Glomerular visceral epithelial cell (primary cell): ENCODE measurements at regions not wholly inside any gene's neighbourhood (a gene's known extent, or its start where the extent isn't known, plus 50 kb on each side); places are given as distances from the start of the nearest gene placed in this dataset.
"Not testable (repeated sequence)": the region's sequence is repeated elsewhere in the genome, so short reads cannot be mapped to it uniquely, and the experiment has no call there.

Source experiments
- DNase-seq: peaks from one replicate; pipeline ENCODE4 v3.0.0-alpha.2; 2016; ENCODE audit errors: extremely low spot score

DNA sequence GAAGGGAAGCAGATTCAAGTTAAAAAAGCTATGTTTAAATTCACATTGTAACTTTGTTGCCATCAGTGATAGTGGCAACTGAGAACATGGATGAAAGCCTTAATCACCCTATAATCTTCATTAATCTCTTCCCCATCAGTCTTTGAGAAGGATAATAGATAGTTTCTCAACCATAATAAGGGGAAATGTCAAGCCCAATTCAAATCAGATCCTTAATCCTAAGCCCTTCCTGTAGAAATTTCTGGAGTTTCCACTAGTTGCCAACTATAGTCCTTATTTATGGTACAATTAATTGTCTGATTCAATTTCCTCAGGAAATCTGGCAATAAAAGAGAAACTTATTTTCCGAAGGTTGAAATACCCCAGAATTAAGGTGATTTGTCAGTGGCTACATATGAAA lies 431.8 kb downstream of the ZWINT start:
- DNase-seq: no peak

DNA sequence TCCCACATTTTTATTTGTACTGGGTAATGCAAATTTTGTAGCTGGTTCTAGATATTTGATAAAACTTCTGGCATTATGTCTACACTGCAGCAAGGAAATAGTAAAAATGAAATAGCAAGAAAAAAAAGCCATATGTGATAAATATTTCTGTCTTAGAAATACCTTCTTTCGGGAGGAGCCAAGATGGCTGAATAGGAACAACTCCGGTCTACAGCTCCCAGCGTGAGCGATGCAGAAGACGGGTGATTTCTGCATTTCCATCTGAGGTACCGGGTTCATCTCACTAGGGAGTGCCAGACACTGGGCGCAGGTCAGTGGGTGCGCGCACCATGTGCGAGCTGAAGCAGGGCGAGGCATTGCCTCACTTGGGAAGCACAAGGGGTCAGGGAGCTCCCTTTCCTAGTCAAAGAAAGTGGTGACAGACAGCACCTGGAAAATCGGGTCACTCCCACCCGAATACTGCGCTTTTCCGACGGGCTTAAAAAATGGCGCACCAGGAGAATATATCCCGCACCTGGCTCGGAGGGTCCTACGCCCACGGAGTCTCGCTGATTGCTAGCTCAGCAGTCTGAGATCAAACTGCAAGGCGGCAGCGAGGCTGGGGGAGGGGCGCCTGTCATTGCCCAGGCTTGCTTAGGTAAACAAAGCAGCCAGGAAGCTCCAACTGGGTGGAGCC lies 461.4 kb downstream of the ZWINT start:
- not testable (repeated sequence) for DNase-seq

DNA sequence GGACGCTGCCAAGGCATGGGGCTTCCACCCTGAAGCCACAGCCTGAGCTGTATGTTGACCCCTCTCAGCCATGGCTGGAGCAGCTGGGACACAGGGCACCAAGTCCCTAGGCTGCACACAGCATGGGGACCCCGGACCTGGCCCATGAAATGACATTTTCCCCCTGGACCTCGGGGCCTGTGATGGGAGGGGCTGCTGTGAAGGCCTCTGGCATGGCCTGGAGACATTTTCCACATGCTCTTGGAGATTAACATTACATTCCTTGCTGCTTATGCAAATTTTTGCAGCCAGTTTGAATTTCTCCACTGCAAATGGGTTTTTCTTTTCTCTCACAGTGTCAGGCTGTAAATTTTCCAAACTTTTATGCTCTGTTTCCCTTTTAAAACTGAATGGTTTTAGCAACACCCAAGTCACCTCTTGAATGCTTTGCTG lies 463.6 kb downstream of the ZWINT start:
- DNase-seq: no peak

DNA sequence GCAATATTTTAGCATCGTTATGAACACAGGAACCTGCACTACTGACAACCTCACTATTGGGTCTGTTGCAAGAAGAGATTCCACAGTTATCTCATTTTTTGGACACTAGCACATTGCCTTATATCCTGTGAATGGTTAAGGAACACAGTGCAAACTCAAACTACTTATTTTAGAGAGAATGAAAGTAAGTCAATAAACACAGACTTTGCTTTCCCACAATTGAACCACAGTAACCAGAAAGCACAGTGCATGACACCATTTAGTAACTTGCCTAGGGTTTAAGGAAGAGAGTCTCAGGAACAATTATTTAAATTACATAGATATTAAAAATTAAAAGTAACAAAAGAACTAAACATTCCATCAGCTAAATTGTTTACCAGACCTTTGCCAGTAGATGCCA lies 468.8 kb downstream of the ZWINT start:
- DNase-seq: no peak

DNA sequence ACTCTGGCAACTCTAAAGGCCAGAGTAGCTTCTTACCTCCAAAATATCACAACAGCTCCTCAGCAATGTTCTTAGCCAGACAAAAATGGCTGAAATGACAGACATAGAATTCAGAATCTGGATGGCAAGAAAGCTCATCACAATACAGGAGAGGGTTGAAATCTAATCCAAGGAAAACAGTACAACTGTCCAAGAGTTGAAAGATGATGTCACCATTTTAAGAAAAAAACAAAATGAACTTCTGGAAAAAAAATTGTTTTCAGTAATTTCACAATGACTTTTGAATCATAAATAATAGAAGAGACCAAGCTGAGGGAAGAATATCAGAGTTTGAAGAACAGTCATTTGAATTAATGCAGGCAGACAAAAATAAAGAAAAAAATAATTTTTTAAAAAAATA lies 479.5 kb downstream of the ZWINT start:
- no peak for DNase-seq

DNA sequence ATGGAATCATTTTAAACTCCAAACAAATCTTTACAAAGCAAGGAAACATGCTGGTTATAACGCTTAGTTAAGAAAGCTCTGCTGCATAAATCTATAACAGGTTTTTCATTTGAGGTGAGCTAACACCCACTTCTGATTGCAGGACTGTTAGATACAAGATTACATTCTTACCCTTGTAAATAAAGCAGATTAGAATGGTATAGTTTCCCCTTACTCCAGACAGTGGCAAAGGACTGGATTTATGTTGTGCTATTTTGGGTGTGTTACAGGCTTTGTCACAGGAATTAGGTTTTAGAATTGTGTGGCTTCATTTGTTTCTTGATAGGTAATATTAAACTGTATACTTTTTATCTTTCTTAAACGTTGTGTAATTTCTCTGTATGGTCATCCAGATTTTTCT lies 487.6 kb downstream of the ZWINT start:
- DNase-seq: no peak

DNA sequence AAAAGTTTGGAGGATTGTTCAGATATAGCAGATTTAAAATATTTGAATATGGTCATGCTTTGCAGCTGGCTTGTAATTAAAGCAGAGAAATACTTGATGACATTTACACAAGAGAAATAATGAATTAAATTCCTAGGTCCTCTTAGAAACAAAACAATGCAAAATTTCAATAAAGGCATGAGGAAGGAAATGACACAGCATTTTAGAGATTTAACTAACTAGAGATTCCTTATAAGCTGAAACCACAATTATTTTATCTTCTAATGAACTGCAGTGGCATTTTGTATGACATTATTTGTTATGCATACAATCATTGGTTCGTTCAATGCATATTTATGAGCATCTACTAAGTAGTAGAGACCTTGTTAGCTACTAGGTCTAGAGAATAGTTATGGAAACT lies 490.9 kb downstream of the ZWINT start:
- no peak for DNase-seq

DNA sequence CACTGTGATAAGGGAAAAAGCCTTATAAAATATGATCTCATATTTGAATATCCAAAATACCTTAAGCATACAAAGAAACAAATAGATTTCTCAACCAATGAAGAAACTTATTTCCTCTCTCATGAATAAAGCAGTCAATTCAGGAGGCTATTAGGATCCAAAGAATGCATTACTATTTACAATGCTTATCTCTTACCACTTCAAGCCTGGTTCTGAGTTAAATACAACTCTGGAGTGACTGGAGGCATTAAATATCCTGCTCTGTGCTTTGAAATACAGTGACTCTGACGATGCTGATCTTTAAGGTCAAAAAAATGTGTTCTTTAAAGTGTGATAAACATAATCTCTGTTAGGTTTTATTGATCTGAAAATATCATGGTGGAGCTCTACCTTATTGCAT lies 493.2 kb downstream of the ZWINT start:
- DNase-seq: no peak

DNA sequence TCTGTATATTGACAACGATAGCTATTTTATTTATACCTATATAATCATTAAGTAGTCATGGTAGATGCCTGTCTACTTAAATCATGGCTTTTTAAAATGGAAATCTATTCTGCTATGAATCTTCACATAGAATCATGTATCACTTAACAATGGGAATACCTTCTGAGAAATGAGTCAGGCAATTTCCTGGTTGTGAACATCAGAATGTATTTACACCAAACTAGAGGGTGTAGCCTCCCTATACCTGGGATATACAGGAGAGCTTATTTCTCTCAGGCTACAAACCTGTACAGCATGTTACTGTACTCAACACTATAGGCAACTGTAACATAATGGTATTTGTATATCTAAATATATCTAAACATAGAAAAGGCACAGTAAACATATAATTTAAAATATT lies 502.3 kb downstream of the ZWINT start:
- no peak for DNase-seq

DNA sequence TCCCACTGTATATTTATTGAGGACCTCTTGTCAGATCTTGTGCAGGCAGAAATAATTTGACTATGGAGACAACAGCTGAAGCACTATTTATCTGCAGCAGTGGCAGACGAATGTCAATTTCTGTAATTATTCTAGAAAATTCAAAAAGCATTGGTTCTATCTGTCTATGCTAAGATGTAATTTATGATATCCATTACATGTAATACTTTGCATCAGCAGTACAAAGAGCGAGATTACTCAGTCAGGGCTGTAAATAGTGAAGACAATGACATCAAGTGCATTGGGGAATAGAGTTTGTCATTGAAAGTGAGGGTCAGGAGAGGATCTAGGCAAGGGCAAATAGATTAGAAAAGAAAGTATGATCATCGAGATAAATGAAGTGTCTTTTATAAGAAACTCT lies 508.2 kb downstream of the ZWINT start:
- DNase-seq: no peak

DNA sequence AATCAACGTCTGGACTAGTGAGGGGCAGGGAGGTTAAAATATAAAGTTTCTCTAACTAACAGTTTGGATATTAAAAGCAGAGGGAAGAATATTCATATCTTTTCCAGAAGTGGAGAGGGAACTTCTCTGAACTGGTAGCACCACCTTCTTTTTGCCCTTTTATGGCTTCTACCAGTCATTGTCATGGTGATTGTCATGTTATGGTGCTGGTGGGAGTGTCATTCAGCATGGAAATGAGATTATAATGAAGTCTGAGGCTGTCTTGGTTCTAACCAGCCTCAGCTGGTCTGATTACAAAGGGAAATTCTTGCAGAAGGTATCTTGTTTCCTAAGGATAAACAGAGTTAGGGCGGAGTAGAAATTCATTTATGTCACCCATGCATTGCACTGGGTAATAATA lies 523.8 kb downstream of the ZWINT start:
- DNase-seq: no peak

DNA sequence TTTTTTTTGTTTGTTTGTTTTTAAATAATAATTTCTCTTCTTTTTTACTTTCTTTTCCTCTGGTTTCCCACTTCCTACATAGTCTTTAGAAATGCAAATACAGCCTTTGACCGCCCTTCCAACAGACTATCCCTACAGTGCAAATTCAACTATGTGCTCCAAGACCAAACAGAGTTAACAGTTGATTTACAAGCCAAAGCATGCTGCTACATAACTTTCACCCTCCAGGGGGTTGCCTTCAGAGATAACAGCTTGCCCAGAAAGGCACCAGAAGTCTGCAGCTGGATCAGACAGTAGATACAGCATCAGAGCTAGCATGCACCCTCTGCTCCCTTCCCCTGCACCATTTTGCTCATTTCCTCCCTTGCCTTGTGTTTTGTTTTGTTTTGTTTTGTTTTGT lies 539.0 kb downstream of the ZWINT start:
- no peak for DNase-seq

DNA sequence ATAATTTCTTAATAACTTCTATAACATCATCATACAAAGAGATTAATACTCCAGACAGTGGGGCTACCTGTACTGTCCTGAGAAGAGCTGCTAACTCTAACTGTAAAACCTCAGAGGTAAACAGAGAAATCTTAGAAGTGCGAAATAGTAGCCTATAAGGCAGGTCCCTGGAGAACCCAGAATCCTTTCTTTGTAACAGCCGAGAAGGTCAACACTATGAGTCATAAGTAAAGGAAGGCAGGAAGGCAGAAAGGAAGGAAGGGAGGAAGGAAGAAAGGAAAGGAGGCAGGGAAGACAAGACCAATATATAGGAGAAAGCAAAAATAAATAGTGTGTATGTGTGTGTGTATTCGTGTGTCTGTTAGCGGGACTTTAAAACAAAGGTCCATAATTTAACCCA lies 540.6 kb downstream of the ZWINT start:
- no peak for DNase-seq

DNA sequence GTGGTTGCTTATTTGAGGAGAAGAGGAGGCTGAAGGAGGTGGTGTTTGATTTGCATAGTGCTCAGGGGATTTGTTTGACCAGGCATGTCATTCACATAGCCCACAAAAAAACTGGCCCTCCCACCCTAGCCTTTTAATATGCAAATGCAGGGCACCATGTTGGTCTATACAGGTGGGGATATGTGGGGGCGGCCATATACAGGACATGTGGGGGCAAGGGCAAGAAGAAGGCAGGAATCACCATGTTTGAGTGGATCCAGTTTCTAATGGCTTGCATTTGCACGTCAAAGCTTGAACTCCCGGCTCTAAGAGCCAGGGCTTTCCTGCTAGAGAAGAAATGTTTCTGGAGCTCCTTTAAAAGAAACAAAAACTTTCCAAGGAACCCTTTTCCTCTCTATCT lies 541.0 kb downstream of the ZWINT start:
- DNase-seq: no peak

DNA sequence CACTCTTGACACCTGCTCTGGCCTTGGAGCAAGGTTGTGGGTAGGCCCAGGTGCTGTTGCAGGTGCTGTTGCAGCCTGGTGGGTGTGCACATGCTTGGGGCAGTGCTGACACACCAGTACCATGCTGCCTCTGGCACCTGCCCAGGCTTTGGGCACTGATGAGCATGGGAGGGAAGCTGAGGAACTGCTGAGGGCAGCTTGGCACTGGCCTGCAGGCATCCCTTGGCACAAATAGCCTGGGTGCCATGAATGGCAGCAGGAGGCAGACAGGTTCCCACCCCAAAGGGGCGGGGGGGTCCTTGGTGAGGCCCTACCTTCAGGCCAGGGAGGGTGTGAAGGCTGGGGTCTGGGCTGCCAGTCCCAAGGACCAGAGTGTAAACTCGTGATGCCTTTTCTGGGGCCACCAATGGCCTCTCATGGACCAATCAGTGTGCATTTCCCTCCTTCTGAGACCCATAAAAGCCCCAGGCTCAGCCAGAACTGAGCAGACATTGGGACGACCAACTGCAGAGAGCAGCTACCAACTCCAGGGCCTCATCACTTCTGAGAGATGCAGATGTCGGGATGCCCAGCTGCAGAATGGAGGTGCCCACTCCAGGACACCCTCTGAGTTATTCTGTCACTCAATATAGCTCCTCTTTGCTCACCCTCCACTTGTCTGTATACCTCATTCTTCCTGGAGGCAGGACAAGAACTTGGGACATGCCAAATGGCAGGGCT lies 547.4 kb downstream of the ZWINT start:
- no peak for DNase-seq

DNA sequence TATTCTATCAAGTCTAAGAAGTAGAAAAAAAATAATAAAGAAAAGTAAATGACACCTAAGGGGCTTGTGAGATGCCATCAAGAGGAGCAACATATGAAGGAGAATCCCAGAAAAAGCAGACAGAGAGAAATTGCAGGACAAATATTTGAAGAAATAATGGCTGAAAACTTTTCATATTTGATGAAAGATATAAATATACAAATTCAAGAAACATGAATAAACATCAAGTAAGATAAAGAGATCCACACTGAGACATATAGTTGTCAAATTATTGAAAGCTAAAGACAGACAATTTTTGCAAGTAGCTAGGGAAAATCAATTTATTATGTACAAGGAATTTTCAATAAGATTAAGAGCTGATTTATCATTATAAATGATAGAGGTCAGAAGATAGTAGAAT lies 558.0 kb downstream of the ZWINT start:
- no peak for DNase-seq

DNA sequence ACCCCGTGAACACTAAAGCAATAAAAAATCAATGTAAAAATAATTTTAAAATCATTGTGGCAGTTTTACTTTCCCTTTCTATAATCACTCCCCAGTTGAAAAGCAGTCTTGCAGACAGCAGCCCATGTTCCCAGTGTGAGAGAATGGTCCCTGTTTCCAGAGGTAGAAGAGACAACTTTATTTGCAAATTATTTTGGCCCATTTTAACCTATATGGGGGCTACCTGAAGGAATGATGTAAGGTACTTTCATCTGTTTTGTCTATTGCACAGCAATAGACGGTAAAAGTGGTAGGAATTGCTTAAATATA lies 559.8 kb downstream of the ZWINT start:
- no peak for DNase-seq

DNA sequence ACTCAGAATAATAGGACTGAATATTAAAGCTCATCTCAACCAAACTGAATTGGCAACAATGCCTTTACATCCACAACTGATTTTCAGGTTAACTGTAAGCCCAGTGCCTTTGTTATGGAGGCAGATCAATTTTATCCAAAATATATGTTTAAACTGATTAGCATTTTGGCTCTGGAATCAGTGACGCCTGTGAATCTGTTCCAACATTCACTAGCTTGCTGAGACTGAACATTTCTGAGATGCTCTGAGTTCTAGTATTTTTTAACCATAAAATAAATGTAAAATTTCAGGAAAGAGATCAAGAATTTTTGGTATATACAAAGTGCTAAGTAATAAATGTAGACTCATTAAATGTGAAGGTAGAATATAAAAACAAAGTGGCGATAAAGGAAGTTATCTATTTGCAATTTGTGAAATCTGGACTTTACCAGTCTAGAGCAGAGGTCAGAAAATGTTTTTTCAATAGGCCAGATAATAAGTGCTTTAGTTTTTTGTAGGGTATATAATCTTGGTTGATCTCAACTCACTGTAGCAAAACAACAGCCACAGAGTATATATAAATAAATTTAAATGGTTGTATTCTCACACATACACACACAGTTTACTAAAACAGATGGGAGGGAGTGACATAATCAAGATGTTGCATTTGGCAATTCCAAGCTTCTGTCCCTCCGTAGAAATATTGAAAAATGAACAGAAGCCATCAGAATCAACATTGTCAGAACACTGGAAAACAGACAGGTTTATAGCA lies 560.3 kb downstream of the ZWINT start:
- DNase-seq: no peak

DNA sequence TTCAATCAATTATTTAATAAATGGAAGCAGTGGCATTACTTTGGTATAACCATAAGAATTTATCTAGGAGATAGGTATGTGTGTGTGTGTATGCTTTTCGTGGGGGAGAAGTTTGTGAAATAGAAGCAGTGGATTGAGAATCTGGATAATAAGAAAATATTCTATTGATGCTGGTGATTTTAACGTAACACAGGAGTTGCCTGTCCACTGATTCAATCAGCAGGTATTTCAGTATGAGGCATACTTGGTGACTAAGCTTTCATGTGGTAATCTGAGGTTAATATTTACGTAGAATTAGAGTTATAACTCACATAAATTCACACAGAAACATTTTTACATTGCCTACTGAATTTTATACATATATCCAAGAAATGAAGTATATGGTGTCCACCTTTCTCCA lies 568.0 kb downstream of the ZWINT start:
- DNase-seq: peak; percentile 58

DNA sequence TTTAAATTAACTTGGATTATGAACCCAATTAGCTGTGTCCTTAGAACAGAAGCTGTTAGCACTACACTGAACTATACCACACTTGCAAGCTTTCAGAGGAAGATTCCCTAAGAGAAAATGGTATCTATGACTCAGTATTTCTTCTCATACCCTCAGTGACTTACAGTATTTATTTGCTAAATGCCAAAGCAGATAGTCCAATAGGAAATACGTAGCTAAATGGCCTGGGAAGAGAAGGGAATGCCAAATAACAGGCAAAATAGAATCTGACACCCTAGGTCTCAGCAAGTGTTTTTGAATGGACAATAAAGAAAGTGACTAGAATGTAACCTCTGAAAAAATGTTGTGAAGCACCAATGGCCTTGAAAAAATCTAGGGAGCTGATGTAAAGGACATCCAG lies 570.8 kb downstream of the ZWINT start:
- DNase-seq: not testable (repeated sequence)

DNA sequence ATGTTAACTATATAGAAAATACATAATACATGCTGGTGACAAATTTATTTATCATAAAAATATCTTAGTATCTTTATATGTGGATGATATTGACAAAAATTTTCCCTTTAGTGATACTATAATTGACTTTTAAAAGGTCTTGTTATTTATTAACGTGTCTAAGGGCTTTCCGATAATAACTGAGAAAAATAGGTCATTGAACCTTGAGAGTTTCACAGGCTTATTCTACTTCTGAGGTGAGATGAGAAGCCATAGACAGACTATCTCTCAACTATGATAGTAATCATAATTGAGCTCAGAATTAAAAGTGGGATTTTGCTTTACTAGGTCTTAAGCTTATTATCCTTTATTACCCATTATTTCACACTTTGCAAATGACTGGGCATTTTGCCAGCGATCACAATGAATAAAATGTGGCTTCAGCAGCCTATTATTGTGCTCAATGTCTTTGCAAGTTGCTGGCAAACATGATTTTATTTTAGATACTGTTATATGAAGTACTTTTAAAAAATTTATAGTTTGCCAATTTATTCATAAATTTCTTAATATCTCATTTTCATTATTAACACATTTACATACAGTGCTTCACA lies 574.5 kb downstream of the ZWINT start:
- DNase-seq: no peak

DNA sequence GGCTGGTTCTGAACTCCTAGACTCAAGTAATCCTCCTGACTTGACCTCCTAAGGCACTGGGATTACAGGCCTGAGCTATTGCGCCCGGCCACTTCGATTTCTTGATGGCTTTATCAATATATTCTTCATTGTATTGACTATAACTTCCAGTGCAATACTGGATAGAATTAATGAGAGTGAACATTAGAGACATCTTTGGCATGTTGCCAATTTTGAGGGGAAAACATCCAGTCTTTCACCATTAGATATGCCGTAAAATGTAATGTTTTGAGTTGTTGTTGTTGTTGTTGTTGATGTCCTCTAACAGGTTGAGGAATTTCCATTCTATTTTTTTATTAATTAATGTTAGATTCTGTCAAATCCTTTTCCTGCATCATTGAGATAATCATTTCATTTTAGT lies 578.9 kb downstream of the ZWINT start:
- no peak for DNase-seq

DNA sequence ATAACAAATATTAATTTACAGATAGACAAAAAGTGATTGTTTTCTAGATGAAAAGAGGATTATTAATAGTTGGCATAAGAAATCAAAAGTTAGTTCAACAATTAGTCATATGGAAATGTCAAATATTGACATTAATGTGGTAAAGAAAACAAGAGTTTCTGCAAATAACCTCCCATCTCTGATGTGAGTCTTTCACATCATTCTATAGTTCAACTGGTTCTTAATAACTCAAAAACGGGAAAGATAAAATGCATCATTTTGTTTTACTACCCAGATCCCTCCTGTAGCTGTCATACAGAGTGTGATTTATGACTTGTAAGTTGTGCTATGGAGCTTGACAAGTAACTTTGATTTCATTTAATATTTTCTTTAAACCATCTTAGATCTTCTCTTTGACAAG lies 594.8 kb downstream of the ZWINT start:
- DNase-seq: no peak
